Skeletal muscle cell (primary cell): ENCODE measurements at regions not wholly inside any gene's neighbourhood (a gene's known extent, or its start where the extent isn't known, plus 50 kb on each side); places are given as distances from the start of the nearest gene placed in this dataset.

Source experiments
- DNase-seq: peaks from one replicate; pipeline ENCODE4 v3.0.0-alpha.2; 2010; ENCODE audit warnings: low read depth
- H3K4me3 ChIP-seq: 2 replicates; pipeline ENCODE4 v1.5.1; 2011; ENCODE audit warnings: low read depth, mild to moderate bottlenecking, control low read depth, low read length, moderate library complexity

GRCh38 chr3:40637906-40638305 is 113.1 kb downstream of the ZNF621 start:
- no peak overlapping the region for H3K4me3 ChIP-seq
- DNase-seq = no peak

- no peak overlapping the region for H3K4me3 ChIP-seq
- no peak for DNase-seq
Observed at GRCh38 chr3:40639006-40639405, 114.2 kb downstream of the ZNF621 start.

- H3K4me3 ChIP-seq = no peak overlapping the region
- no peak for DNase-seq
Observed at GRCh38 chr3:40642812-40643211, 118.1 kb downstream of the ZNF621 start.

- no peak overlapping the region for H3K4me3 ChIP-seq
- DNase-seq = no peak
Observed at GRCh38 chr3:40645883-40646282, 121.1 kb downstream of the ZNF621 start.

GRCh38 chr3:40649346-40649745 is 124.6 kb downstream of the ZNF621 start:
- H3K4me3 ChIP-seq = no peak overlapping the region
- DNase-seq = no peak

- no peak for DNase-seq
- no peak overlapping the region for H3K4me3 ChIP-seq
Observed at GRCh38 chr3:40652072-40652471, 127.3 kb downstream of the ZNF621 start.

GRCh38 chr3:40653001-40653400 is 128.2 kb downstream of the ZNF621 start:
- no peak for DNase-seq

GRCh38 chr3:40653878-40654277 is 129.1 kb downstream of the ZNF621 start:
- no peak overlapping the region for H3K4me3 ChIP-seq
- DNase-seq = no peak

More at GRCh38 chr3:40653001-40653400, 128.2 kb downstream of the ZNF621 start:
- no peak overlapping the region for H3K4me3 ChIP-seq

GRCh38 chr3:40655551-40655950 is 130.8 kb downstream of the ZNF621 start:
- DNase-seq = no peak
- no peak overlapping the region for H3K4me3 ChIP-seq

- no peak overlapping the region for H3K4me3 ChIP-seq
- no peak for DNase-seq
Observed at GRCh38 chr3:40657623-40658022, 132.9 kb downstream of the ZNF621 start.

- DNase-seq = no peak
- H3K4me3 ChIP-seq = no peak overlapping the region
Observed at GRCh38 chr3:40658305-40658704, 133.5 kb downstream of the ZNF621 start.

GRCh38 chr3:40660554-40660953 is 135.8 kb downstream of the ZNF621 start:
- no peak for DNase-seq
- H3K4me3 ChIP-seq = no peak overlapping the region

GRCh38 chr3:40661284-40661683 is 136.5 kb downstream of the ZNF621 start:
- DNase-seq = no peak
- H3K4me3 ChIP-seq = no peak overlapping the region

GRCh38 chr3:40663280-40663679 is 138.5 kb downstream of the ZNF621 start:
- no peak for DNase-seq

GRCh38 chr3:40669176-40669575 is 144.4 kb downstream of the ZNF621 start:
- no peak for DNase-seq
- no peak overlapping the region for H3K4me3 ChIP-seq

More at GRCh38 chr3:40663280-40663679, 138.5 kb downstream of the ZNF621 start:
- no peak overlapping the region for H3K4me3 ChIP-seq

- no peak overlapping the region for H3K4me3 ChIP-seq
- DNase-seq = no peak
Observed at GRCh38 chr3:40672861-40673260, 148.1 kb downstream of the ZNF621 start.

GRCh38 chr3:40677321-40677720 is 152.6 kb downstream of the ZNF621 start:
- no peak overlapping the region for H3K4me3 ChIP-seq
- no peak for DNase-seq

- no peak overlapping the region for H3K4me3 ChIP-seq
- no peak for DNase-seq
Observed at GRCh38 chr3:40677749-40678148, 153.0 kb downstream of the ZNF621 start.

GRCh38 chr3:40679290-40679689 is 154.5 kb downstream of the ZNF621 start:
- DNase-seq = no peak
- no peak overlapping the region for H3K4me3 ChIP-seq

GRCh38 chr3:40680685-40681657 is 156.2 kb downstream of the ZNF621 start:
- no peak for DNase-seq
- no peak overlapping the region for H3K4me3 ChIP-seq

GRCh38 chr3:40681658-40682055 is 156.9 kb downstream of the ZNF621 start:
- no peak overlapping the region for H3K4me3 ChIP-seq
- no peak for DNase-seq
